ENCODE measurements at regions not wholly inside any gene's neighbourhood (a gene's known extent, or its start where the extent isn't known, plus 50 kb on each side); places are given as distances from the start of the nearest gene placed in this dataset.
"Not testable (repeated sequence)": the region's sequence is repeated elsewhere in the genome, so short reads cannot be mapped to it uniquely, and the experiment has no call there.

GRCh38 chr6:4258733-4259132 is 123.4 kb upstream of the ECI2 start:
- Mint-ChIP-seq H3K27me3 (ENCODE audit: unreplicated experiment) (no peaks in the 10 kb centered on the region), H3K9me3 (ENCODE audit: unreplicated experiment) (no peaks in the 10 kb centered on the region), H3K36me3 (ENCODE audit: unreplicated experiment) (no peaks in the 10 kb centered on the region), H3K4me1 (ENCODE audit: unreplicated experiment) (peaks cover 13% of the 10 kb centered on the region), H3K27ac (ENCODE audit: unreplicated experiment) (no peak overlapping the region), H3K4me3 (ENCODE audit: unreplicated experiment) (no peak overlapping the region)
- TF ChIP-seq, protein P1, sequence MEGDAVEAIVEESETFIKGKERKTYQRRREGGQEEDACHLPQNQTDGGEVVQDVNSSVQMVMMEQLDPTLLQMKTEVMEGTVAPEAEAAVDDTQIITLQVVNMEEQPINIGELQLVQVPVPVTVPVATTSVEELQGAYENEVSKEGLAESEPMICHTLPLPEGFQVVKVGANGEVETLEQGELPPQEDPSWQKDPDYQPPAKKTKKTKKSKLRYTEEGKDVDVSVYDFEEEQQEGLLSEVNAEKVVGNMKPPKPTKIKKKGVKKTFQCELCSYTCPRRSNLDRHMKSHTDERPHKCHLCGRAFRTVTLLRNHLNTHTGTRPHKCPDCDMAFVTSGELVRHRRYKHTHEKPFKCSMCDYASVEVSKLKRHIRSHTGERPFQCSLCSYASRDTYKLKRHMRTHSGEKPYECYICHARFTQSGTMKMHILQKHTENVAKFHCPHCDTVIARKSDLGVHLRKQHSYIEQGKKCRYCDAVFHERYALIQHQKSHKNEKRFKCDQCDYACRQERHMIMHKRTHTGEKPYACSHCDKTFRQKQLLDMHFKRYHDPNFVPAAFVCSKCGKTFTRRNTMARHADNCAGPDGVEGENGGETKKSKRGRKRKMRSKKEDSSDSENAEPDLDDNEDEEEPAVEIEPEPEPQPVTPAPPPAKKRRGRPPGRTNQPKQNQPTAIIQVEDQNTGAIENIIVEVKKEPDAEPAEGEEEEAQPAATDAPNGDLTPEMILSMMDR (IDR thresholded peaks at IDR 0.05): no peak
- no peak for DNase-seq (ENCODE audit: extremely low spot score, unreplicated experiment)

- H3K4me1 Mint-ChIP-seq (ENCODE audit: unreplicated experiment): peaks cover 18% of the 10 kb centered on the region
- H3K4me3 Mint-ChIP-seq (ENCODE audit: unreplicated experiment): no peak overlapping the region
- DNase-seq (ENCODE audit: extremely low spot score, unreplicated experiment): no peak
- TF ChIP-seq, protein P1 (IDR thresholded peaks at IDR 0.05): no peak
- no peaks in the 10 kb centered on the region for H3K36me3 Mint-ChIP-seq (ENCODE audit: unreplicated experiment)
- H3K9me3 Mint-ChIP-seq (ENCODE audit: unreplicated experiment): no peaks in the 10 kb centered on the region
- no peaks in the 10 kb centered on the region for H3K27me3 Mint-ChIP-seq (ENCODE audit: unreplicated experiment)
- no peak overlapping the region for H3K27ac Mint-ChIP-seq (ENCODE audit: unreplicated experiment)
These were observed 121.6 kb upstream of the ECI2 start for GRCh38 chr6:4256969-4257368.

GRCh38 chr6:4253604-4254231 is 118.3 kb upstream of the ECI2 start:
- no peak for DNase-seq (ENCODE audit: extremely low spot score, unreplicated experiment)
- TF ChIP-seq, protein P1 (IDR thresholded peaks at IDR 0.05): peak; percentile 78
- H3K4me3 Mint-ChIP-seq (ENCODE audit: unreplicated experiment): no peak overlapping the region
- H3K27ac Mint-ChIP-seq (ENCODE audit: unreplicated experiment): peak overlapping the region; percentile 43
- H3K27me3 Mint-ChIP-seq (ENCODE audit: unreplicated experiment): no peaks in the 10 kb centered on the region
- no peaks in the 10 kb centered on the region for H3K9me3 Mint-ChIP-seq (ENCODE audit: unreplicated experiment)
- H3K4me1 Mint-ChIP-seq (ENCODE audit: unreplicated experiment): peaks cover 13% of the 10 kb centered on the region
- no peaks in the 10 kb centered on the region for H3K36me3 Mint-ChIP-seq (ENCODE audit: unreplicated experiment)

DNA sequence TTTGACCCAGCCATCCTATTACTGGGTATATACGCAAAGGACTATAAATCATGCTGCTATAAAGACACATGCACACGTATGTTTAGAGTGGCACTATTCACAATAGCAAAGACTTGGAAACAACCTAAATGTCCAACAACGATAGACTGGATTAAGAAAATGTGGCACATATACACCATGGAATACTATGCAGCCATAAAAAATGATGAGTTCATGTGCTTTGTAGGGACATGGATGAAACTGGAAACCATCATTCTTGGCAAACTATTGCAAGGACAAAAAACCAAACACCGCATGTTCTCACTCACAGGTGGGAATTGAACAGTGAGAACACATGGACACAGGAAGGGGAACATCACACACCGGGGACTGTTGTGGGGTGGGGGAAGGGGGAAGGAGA is 117.1 kb upstream of the ECI2 start:
- H3K9me3 Mint-ChIP-seq (ENCODE audit: unreplicated experiment); H3K4me3 Mint-ChIP-seq (ENCODE audit: unreplicated experiment); H3K36me3 Mint-ChIP-seq (ENCODE audit: unreplicated experiment); DNase-seq (ENCODE audit: extremely low spot score, unreplicated experiment); H3K27me3 Mint-ChIP-seq (ENCODE audit: unreplicated experiment); H3K27ac Mint-ChIP-seq (ENCODE audit: unreplicated experiment): not testable (repeated sequence)
- peaks cover 13% of the 10 kb centered on the region for H3K4me1 Mint-ChIP-seq (ENCODE audit: unreplicated experiment)

DNA sequence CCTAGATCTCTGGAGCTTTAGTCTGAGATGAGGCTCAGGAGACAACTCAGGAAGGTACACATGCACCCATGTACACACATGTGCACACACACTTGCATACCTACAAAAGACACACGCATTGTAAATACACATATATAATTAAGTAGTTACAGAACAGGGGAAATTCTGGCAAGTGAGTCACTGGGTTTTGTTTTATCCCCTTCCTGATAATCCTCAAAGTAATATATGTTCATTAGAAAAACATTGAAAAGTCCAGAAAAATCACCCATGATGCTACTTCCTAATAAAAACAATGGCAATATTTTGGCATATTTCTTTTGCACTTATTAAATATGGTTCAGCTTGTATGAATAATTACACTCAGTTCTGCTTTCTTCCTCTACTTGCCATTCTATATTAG is 115.3 kb upstream of the ECI2 start:
- no peak for DNase-seq (ENCODE audit: extremely low spot score, unreplicated experiment)
- Mint-ChIP-seq H3K9me3 (ENCODE audit: unreplicated experiment) (peaks cover 5% of the 10 kb centered on the region), H3K27ac (ENCODE audit: unreplicated experiment) (no peak overlapping the region), H3K27me3 (ENCODE audit: unreplicated experiment) (no peaks in the 10 kb centered on the region), H3K4me3 (ENCODE audit: unreplicated experiment) (no peak overlapping the region), H3K36me3 (ENCODE audit: unreplicated experiment) (no peaks in the 10 kb centered on the region), H3K4me1 (ENCODE audit: unreplicated experiment) (peaks cover 13% of the 10 kb centered on the region)
- TF ChIP-seq, protein P1 (IDR thresholded peaks at IDR 0.05): no peak

- not testable (repeated sequence) for H3K27ac Mint-ChIP-seq (ENCODE audit: unreplicated experiment); H3K36me3 Mint-ChIP-seq (ENCODE audit: unreplicated experiment); DNase-seq (ENCODE audit: extremely low spot score, unreplicated experiment); H3K4me3 Mint-ChIP-seq (ENCODE audit: unreplicated experiment); H3K9me3 Mint-ChIP-seq (ENCODE audit: unreplicated experiment); H3K4me1 Mint-ChIP-seq (ENCODE audit: unreplicated experiment)
- H3K27me3 Mint-ChIP-seq (ENCODE audit: unreplicated experiment): peaks cover 13% of the 10 kb centered on the region
These were observed 108.5 kb upstream of the ECI2 start for GRCh38 chr6:4243832-4244231.
